Parathyroid adenoma (tissue), 2 donors: ENCODE measurements at regions not wholly inside any gene's neighbourhood (a gene's known extent, or its start where the extent isn't known, plus 50 kb on each side); places are given as distances from the start of the nearest gene placed in this dataset.

Experiments used
- H2AFZ ChIP-seq: fragments of 300-600 bp; sonication (generic); one replicate; pipeline ENCODE4 v1.7.0; 2017; ENCODE audit warnings: antibody characterized with exemption, mild to moderate bottlenecking
- H3K27ac ChIP-seq: fragments of 300-600 bp; sonication (generic); one replicate; pipeline ENCODE4 v1.7.0; 2017
- H3K27me3 ChIP-seq: fragments of 300-600 bp; sonication (generic); one replicate; pipeline ENCODE4 v1.7.0; 2017; ENCODE audit warnings: low read length; ENCODE audit not compliant: control insufficient read depth, insufficient read depth
- H3K36me3 ChIP-seq: fragments of 300-600 bp; sonication (generic); one replicate; pipeline ENCODE4 v1.7.0; 2017; ENCODE audit warnings: low read length; ENCODE audit not compliant: control insufficient read depth, insufficient read depth
- H3K4me1 ChIP-seq: fragments of 300-600 bp; sonication (generic); one replicate; pipeline ENCODE4 v1.7.0; 2017; ENCODE audit warnings: control low read depth
- H3K4me2 ChIP-seq: fragments of 300-600 bp; sonication (generic); one replicate; pipeline ENCODE4 v1.7.0; 2017; ENCODE audit warnings: low read length
- H3K4me3 ChIP-seq: fragments of 300-600 bp; sonication (generic); one replicate; pipeline ENCODE4 v1.7.0; 2017; ENCODE audit warnings: low read depth, low read length
- H3K79me2 ChIP-seq: fragments of 300-600 bp; sonication (generic); one replicate; pipeline ENCODE4 v1.7.0; 2017; ENCODE audit warnings: control low read depth
- H3K9ac ChIP-seq: fragments of 300-600 bp; sonication (generic); one replicate; pipeline ENCODE4 v1.7.0; 2017; ENCODE audit warnings: mild to moderate bottlenecking
- H3K9me3 ChIP-seq: fragments of 300-600 bp; sonication (generic); one replicate; pipeline ENCODE4 v1.7.0; 2017; ENCODE audit warnings: low read length; ENCODE audit not compliant: control insufficient read depth
- CTCF ChIP-seq: fragments of 300-600 bp; sonication (generic); IDR thresholded peaks from one replicate; pipeline ENCODE4 v1.7.0; 2017; ENCODE audit warnings: antibody characterized with exemption, mild to moderate bottlenecking
- donor health status: primary hyperparathyroidism.

GRCh38 chr10:8240861-8241260 lies 186.4 kb downstream of the GATA3 start:
- Histone ChIP-seq H2AFZ (no peak overlapping the region), H3K27ac (no peak overlapping the region), H3K27me3 (no peaks in the 10 kb centered on the region), H3K4me1 (no peaks in the 10 kb centered on the region), H3K9me3 (no peaks in the 10 kb centered on the region), H3K4me3 (no peak overlapping the region), H3K79me2 (no peaks in the 10 kb centered on the region), H3K9ac (no peak overlapping the region), H3K4me2 (no peak overlapping the region), H3K36me3 (no peaks in the 10 kb centered on the region)
- no peak for TF ChIP-seq CTCF

- Histone ChIP-seq H3K27ac (no peak overlapping the region), H3K4me1 (no peaks in the 10 kb centered on the region), H3K27me3 (no peaks in the 10 kb centered on the region), H3K9me3 (no peaks in the 10 kb centered on the region), H3K9ac (no peak overlapping the region), H2AFZ (no peak overlapping the region), H3K36me3 (no peaks in the 10 kb centered on the region), H3K79me2 (no peaks in the 10 kb centered on the region), H3K4me3 (no peak overlapping the region), H3K4me2 (no peak overlapping the region)
- no peak for TF ChIP-seq CTCF
Observed at GRCh38 chr10:8242295-8242872, 187.9 kb downstream of the GATA3 start.

- H3K4me3 ChIP-seq = no peak overlapping the region
- no peaks in the 10 kb centered on the region for H3K4me1 ChIP-seq
- no peaks in the 10 kb centered on the region for H3K36me3 ChIP-seq
- H3K9me3 ChIP-seq = no peaks in the 10 kb centered on the region
- no peak overlapping the region for H3K27ac ChIP-seq
- H2AFZ ChIP-seq = no peak overlapping the region
- no peak overlapping the region for H3K9ac ChIP-seq
- no peaks in the 10 kb centered on the region for H3K27me3 ChIP-seq
- no peak for TF ChIP-seq CTCF
- H3K4me2 ChIP-seq = no peak overlapping the region
- no peaks in the 10 kb centered on the region for H3K79me2 ChIP-seq
Observed at GRCh38 chr10:8245131-8245813, 190.8 kb downstream of the GATA3 start.

- Histone ChIP-seq H3K4me3 (no peak overlapping the region), H3K9ac (no peak overlapping the region), H3K4me1 (no peaks in the 10 kb centered on the region), H3K9me3 (no peaks in the 10 kb centered on the region), H3K27me3 (no peaks in the 10 kb centered on the region), H3K79me2 (no peaks in the 10 kb centered on the region), H3K36me3 (no peaks in the 10 kb centered on the region), H2AFZ (no peak overlapping the region), H3K27ac (no peak overlapping the region), H3K4me2 (no peak overlapping the region)
- TF ChIP-seq CTCF = no peak
Observed at GRCh38 chr10:8245814-8246142, 191.3 kb downstream of the GATA3 start.

- H3K27ac ChIP-seq = no peak overlapping the region
- TF ChIP-seq CTCF = no peak
- H3K4me2 ChIP-seq = no peak overlapping the region
- H2AFZ ChIP-seq = no peak overlapping the region
- H3K4me1 ChIP-seq = no peaks in the 10 kb centered on the region
- no peak overlapping the region for H3K9ac ChIP-seq
- H3K27me3 ChIP-seq = no peaks in the 10 kb centered on the region
- H3K4me3 ChIP-seq = no peak overlapping the region
- no peaks in the 10 kb centered on the region for H3K79me2 ChIP-seq
- no peaks in the 10 kb centered on the region for H3K36me3 ChIP-seq
- H3K9me3 ChIP-seq = no peaks in the 10 kb centered on the region
Observed at GRCh38 chr10:8246548-8246947, 192.1 kb downstream of the GATA3 start.
